ENCODE measurements at regions not wholly inside any gene's neighbourhood (a gene's known extent, or its start where the extent isn't known, plus 50 kb on each side); places are given as distances from the start of the nearest gene placed in this dataset.
A peak's percentile ranks its signal among the peaks of the same experiment; 100 is the strongest.
"Not testable (repeated sequence)": the region's sequence is repeated elsewhere in the genome, so short reads cannot be mapped to it uniquely, and the experiment has no call there.

GRCh38 chr6:98067375-98067774, 767.0 kb upstream of the POU3F2 start:
- Mint-ChIP-seq H3K9me3 (ENCODE audit: unreplicated experiment) (no peaks in the 10 kb centered on the region), H3K4me3 (ENCODE audit: unreplicated experiment) (no peak overlapping the region), H3K4me1 (ENCODE audit: low read depth, unreplicated experiment) (peaks cover 3% of the 10 kb centered on the region), H3K36me3 (ENCODE audit: unreplicated experiment) (no peaks in the 10 kb centered on the region), H3K27me3 (ENCODE audit: unreplicated experiment) (no peaks in the 10 kb centered on the region), H3K27ac (ENCODE audit: unreplicated experiment) (no peak overlapping the region)
- no peak for DNase-seq
- TF ChIP-seq CTCF (IDR thresholded peaks at IDR 0.05; ENCODE audit: partially characterized antibody, unreplicated experiment) = no peak

GRCh38 chr6:98088537-98088936, 745.8 kb upstream of the POU3F2 start:
- H3K4me1 Mint-ChIP-seq (ENCODE audit: low read depth, unreplicated experiment); H3K27ac Mint-ChIP-seq (ENCODE audit: unreplicated experiment); H3K36me3 Mint-ChIP-seq (ENCODE audit: unreplicated experiment); DNase-seq; H3K4me3 Mint-ChIP-seq (ENCODE audit: unreplicated experiment); H3K27me3 Mint-ChIP-seq (ENCODE audit: unreplicated experiment); H3K9me3 Mint-ChIP-seq (ENCODE audit: unreplicated experiment): not testable (repeated sequence)

GRCh38 chr6:98092331-98092730, 742.0 kb upstream of the POU3F2 start:
- no peak overlapping the region for H3K27ac Mint-ChIP-seq (ENCODE audit: unreplicated experiment)
- peaks cover 8% of the 10 kb centered on the region for H3K36me3 Mint-ChIP-seq (ENCODE audit: unreplicated experiment)
- no peak for TF ChIP-seq CTCF (IDR thresholded peaks at IDR 0.05; ENCODE audit: partially characterized antibody, unreplicated experiment)
- no peak overlapping the region for H3K4me3 Mint-ChIP-seq (ENCODE audit: unreplicated experiment)
- DNase-seq = peak; percentile 14
- no peaks in the 10 kb centered on the region for H3K27me3 Mint-ChIP-seq (ENCODE audit: unreplicated experiment)
- peaks cover 2% of the 10 kb centered on the region for H3K4me1 Mint-ChIP-seq (ENCODE audit: low read depth, unreplicated experiment)
- no peaks in the 10 kb centered on the region for H3K9me3 Mint-ChIP-seq (ENCODE audit: unreplicated experiment)

GRCh38 chr6:98094696-98095095, 739.7 kb upstream of the POU3F2 start:
- DNase-seq = no peak
- no peak overlapping the region for H3K27ac Mint-ChIP-seq (ENCODE audit: unreplicated experiment)
- no peaks in the 10 kb centered on the region for H3K9me3 Mint-ChIP-seq (ENCODE audit: unreplicated experiment)
- no peak overlapping the region for H3K4me3 Mint-ChIP-seq (ENCODE audit: unreplicated experiment)
- H3K36me3 Mint-ChIP-seq (ENCODE audit: unreplicated experiment) = no peaks in the 10 kb centered on the region
- no peaks in the 10 kb centered on the region for H3K27me3 Mint-ChIP-seq (ENCODE audit: unreplicated experiment)
- no peak for TF ChIP-seq CTCF (IDR thresholded peaks at IDR 0.05; ENCODE audit: partially characterized antibody, unreplicated experiment)
- peaks cover 2% of the 10 kb centered on the region for H3K4me1 Mint-ChIP-seq (ENCODE audit: low read depth, unreplicated experiment)

- H3K27me3 Mint-ChIP-seq (ENCODE audit: unreplicated experiment) = no peaks in the 10 kb centered on the region
- no peak for TF ChIP-seq CTCF (IDR thresholded peaks at IDR 0.05; ENCODE audit: partially characterized antibody, unreplicated experiment)
- no peak overlapping the region for H3K4me3 Mint-ChIP-seq (ENCODE audit: unreplicated experiment)
- H3K36me3 Mint-ChIP-seq (ENCODE audit: unreplicated experiment) = peaks cover 12% of the 10 kb centered on the region
- no peaks in the 10 kb centered on the region for H3K4me1 Mint-ChIP-seq (ENCODE audit: low read depth, unreplicated experiment)
- no peak overlapping the region for H3K27ac Mint-ChIP-seq (ENCODE audit: unreplicated experiment)
- H3K9me3 Mint-ChIP-seq (ENCODE audit: unreplicated experiment) = peaks cover 2% of the 10 kb centered on the region
- no peak for DNase-seq
These were observed 726.6 kb upstream of the POU3F2 start for GRCh38 chr6:98107801-98108200.

- H3K27ac Mint-ChIP-seq (ENCODE audit: unreplicated experiment) = no peak overlapping the region
These were observed 717.9 kb upstream of the POU3F2 start for GRCh38 chr6:98116455-98116854.

More at GRCh38 chr6:98116455-98116854, 717.9 kb upstream of the POU3F2 start:
- Mint-ChIP-seq H3K4me3 (ENCODE audit: unreplicated experiment) (no peak overlapping the region), H3K36me3 (ENCODE audit: unreplicated experiment) (no peaks in the 10 kb centered on the region), H3K27me3 (ENCODE audit: unreplicated experiment) (no peaks in the 10 kb centered on the region), H3K9me3 (ENCODE audit: unreplicated experiment) (no peaks in the 10 kb centered on the region), H3K4me1 (ENCODE audit: low read depth, unreplicated experiment) (peaks cover 19% of the 10 kb centered on the region)
- DNase-seq = no peak
- no peak for TF ChIP-seq CTCF (IDR thresholded peaks at IDR 0.05; ENCODE audit: partially characterized antibody, unreplicated experiment)

Data from glutamatergic neuron (in vitro differentiated cells).